ENCODE measurements at regions not wholly inside any gene's neighbourhood (a gene's known extent, or its start where the extent isn't known, plus 50 kb on each side); places are given as distances from the start of the nearest gene placed in this dataset.

- Mint-ChIP-seq H3K4me3 (no peak overlapping the region), H3K4me1 (ENCODE audit: low read depth) (no peaks in the 10 kb centered on the region), H3K36me3 (ENCODE audit: low read depth) (no peaks in the 10 kb centered on the region), H3K27ac (no peak overlapping the region), H3K9me3 (peaks cover 8% of the 10 kb centered on the region), H3K27me3 (no peaks in the 10 kb centered on the region)
These were observed 205.8 kb upstream of the LYPLAL1 start for GRCh38 chr1:218967836-218968235.

GRCh38 chr1:218969006-218969405, 204.7 kb upstream of the LYPLAL1 start:
- no peak overlapping the region for H3K27ac Mint-ChIP-seq
- H3K4me1 Mint-ChIP-seq (ENCODE audit: low read depth): no peaks in the 10 kb centered on the region
- peaks cover 8% of the 10 kb centered on the region for H3K9me3 Mint-ChIP-seq
- H3K4me3 Mint-ChIP-seq: no peak overlapping the region
- H3K27me3 Mint-ChIP-seq: no peaks in the 10 kb centered on the region
- no peaks in the 10 kb centered on the region for H3K36me3 Mint-ChIP-seq (ENCODE audit: low read depth)

GRCh38 chr1:218970397-218970990, 203.2 kb upstream of the LYPLAL1 start:
- Mint-ChIP-seq H3K4me1 (ENCODE audit: low read depth) (no peaks in the 10 kb centered on the region), H3K27ac (no peak overlapping the region), H3K4me3 (no peak overlapping the region), H3K36me3 (ENCODE audit: low read depth) (no peaks in the 10 kb centered on the region), H3K27me3 (no peaks in the 10 kb centered on the region), H3K9me3 (peaks cover 8% of the 10 kb centered on the region)

GRCh38 chr1:218971156-218971555, 202.5 kb upstream of the LYPLAL1 start:
- H3K9me3 Mint-ChIP-seq: peaks cover 8% of the 10 kb centered on the region
- H3K27ac Mint-ChIP-seq: no peak overlapping the region
- H3K4me3 Mint-ChIP-seq: no peak overlapping the region
- H3K27me3 Mint-ChIP-seq: no peaks in the 10 kb centered on the region
- H3K36me3 Mint-ChIP-seq (ENCODE audit: low read depth): no peaks in the 10 kb centered on the region
- H3K4me1 Mint-ChIP-seq (ENCODE audit: low read depth): no peaks in the 10 kb centered on the region

GRCh38 chr1:218980881-218981280, 192.8 kb upstream of the LYPLAL1 start:
- Mint-ChIP-seq H3K27me3 (no peaks in the 10 kb centered on the region), H3K9me3 (no peaks in the 10 kb centered on the region), H3K4me1 (ENCODE audit: low read depth) (no peaks in the 10 kb centered on the region), H3K27ac (no peak overlapping the region), H3K36me3 (ENCODE audit: low read depth) (no peaks in the 10 kb centered on the region), H3K4me3 (no peak overlapping the region)

- H3K36me3 Mint-ChIP-seq (ENCODE audit: low read depth): no peaks in the 10 kb centered on the region
- H3K27me3 Mint-ChIP-seq: no peaks in the 10 kb centered on the region
- no peaks in the 10 kb centered on the region for H3K4me1 Mint-ChIP-seq (ENCODE audit: low read depth)
- H3K27ac Mint-ChIP-seq: no peak overlapping the region
- H3K9me3 Mint-ChIP-seq: no peaks in the 10 kb centered on the region
- H3K4me3 Mint-ChIP-seq: no peak overlapping the region
These were observed 191.2 kb upstream of the LYPLAL1 start for GRCh38 chr1:218982482-218982881.

GRCh38 chr1:218983433-218983832, 190.2 kb upstream of the LYPLAL1 start:
- Mint-ChIP-seq H3K36me3 (ENCODE audit: low read depth) (no peaks in the 10 kb centered on the region), H3K4me1 (ENCODE audit: low read depth) (no peaks in the 10 kb centered on the region), H3K27me3 (no peaks in the 10 kb centered on the region), H3K27ac (no peak overlapping the region), H3K4me3 (no peak overlapping the region), H3K9me3 (no peaks in the 10 kb centered on the region)

GRCh38 chr1:218983848-218984247, 189.8 kb upstream of the LYPLAL1 start:
- Mint-ChIP-seq H3K9me3 (no peaks in the 10 kb centered on the region), H3K27me3 (no peaks in the 10 kb centered on the region), H3K4me1 (ENCODE audit: low read depth) (no peaks in the 10 kb centered on the region), H3K27ac (no peak overlapping the region), H3K4me3 (no peak overlapping the region), H3K36me3 (ENCODE audit: low read depth) (no peaks in the 10 kb centered on the region)

GRCh38 chr1:218985424-218985984, 188.2 kb upstream of the LYPLAL1 start:
- no peaks in the 10 kb centered on the region for H3K4me1 Mint-ChIP-seq (ENCODE audit: low read depth)
- H3K4me3 Mint-ChIP-seq: no peak overlapping the region
- H3K36me3 Mint-ChIP-seq (ENCODE audit: low read depth): no peaks in the 10 kb centered on the region
- H3K27ac Mint-ChIP-seq: no peak overlapping the region
- H3K27me3 Mint-ChIP-seq: no peaks in the 10 kb centered on the region
- H3K9me3 Mint-ChIP-seq: no peaks in the 10 kb centered on the region

- no peaks in the 10 kb centered on the region for H3K4me1 Mint-ChIP-seq (ENCODE audit: low read depth)
- no peaks in the 10 kb centered on the region for H3K27me3 Mint-ChIP-seq
- H3K9me3 Mint-ChIP-seq: no peaks in the 10 kb centered on the region
- no peaks in the 10 kb centered on the region for H3K36me3 Mint-ChIP-seq (ENCODE audit: low read depth)
- no peak overlapping the region for H3K4me3 Mint-ChIP-seq
- H3K27ac Mint-ChIP-seq: no peak overlapping the region
These were observed 186.9 kb upstream of the LYPLAL1 start for GRCh38 chr1:218986816-218987215.

- Mint-ChIP-seq H3K36me3 (ENCODE audit: low read depth) (no peaks in the 10 kb centered on the region), H3K27me3 (no peaks in the 10 kb centered on the region), H3K4me1 (ENCODE audit: low read depth) (no peaks in the 10 kb centered on the region), H3K4me3 (no peak overlapping the region), H3K9me3 (no peaks in the 10 kb centered on the region), H3K27ac (no peak overlapping the region)
These were observed 183.7 kb upstream of the LYPLAL1 start for GRCh38 chr1:218990019-218990418.

- Mint-ChIP-seq H3K4me3 (no peak overlapping the region), H3K9me3 (no peaks in the 10 kb centered on the region), H3K36me3 (ENCODE audit: low read depth) (no peaks in the 10 kb centered on the region), H3K4me1 (ENCODE audit: low read depth) (no peaks in the 10 kb centered on the region), H3K27ac (no peak overlapping the region), H3K27me3 (no peaks in the 10 kb centered on the region)
These were observed 182.6 kb upstream of the LYPLAL1 start for GRCh38 chr1:218991089-218991488.

GRCh38 chr1:218994615-218995014, 179.1 kb upstream of the LYPLAL1 start:
- no peak overlapping the region for H3K4me3 Mint-ChIP-seq
- H3K9me3 Mint-ChIP-seq: no peaks in the 10 kb centered on the region
- H3K4me1 Mint-ChIP-seq (ENCODE audit: low read depth): no peaks in the 10 kb centered on the region
- no peaks in the 10 kb centered on the region for H3K36me3 Mint-ChIP-seq (ENCODE audit: low read depth)
- H3K27me3 Mint-ChIP-seq: no peaks in the 10 kb centered on the region
- H3K27ac Mint-ChIP-seq: no peak overlapping the region

- no peaks in the 10 kb centered on the region for H3K27me3 Mint-ChIP-seq
- no peaks in the 10 kb centered on the region for H3K36me3 Mint-ChIP-seq (ENCODE audit: low read depth)
- no peak overlapping the region for H3K27ac Mint-ChIP-seq
- H3K4me3 Mint-ChIP-seq: no peak overlapping the region
- H3K9me3 Mint-ChIP-seq: no peaks in the 10 kb centered on the region
- H3K4me1 Mint-ChIP-seq (ENCODE audit: low read depth): no peaks in the 10 kb centered on the region
These were observed 178.5 kb upstream of the LYPLAL1 start for GRCh38 chr1:218995091-218995665.

- Mint-ChIP-seq H3K9me3 (no peaks in the 10 kb centered on the region), H3K4me1 (ENCODE audit: low read depth) (no peaks in the 10 kb centered on the region), H3K27me3 (no peaks in the 10 kb centered on the region), H3K36me3 (ENCODE audit: low read depth) (no peaks in the 10 kb centered on the region), H3K4me3 (no peak overlapping the region), H3K27ac (no peak overlapping the region)
These were observed 177.3 kb upstream of the LYPLAL1 start for GRCh38 chr1:218996362-218996761.

- Mint-ChIP-seq H3K27ac (no peak overlapping the region), H3K4me3 (no peak overlapping the region), H3K36me3 (ENCODE audit: low read depth) (no peaks in the 10 kb centered on the region), H3K9me3 (peaks cover 6% of the 10 kb centered on the region), H3K4me1 (ENCODE audit: low read depth) (no peaks in the 10 kb centered on the region), H3K27me3 (no peaks in the 10 kb centered on the region)
These were observed 173.7 kb upstream of the LYPLAL1 start for GRCh38 chr1:219000005-219000404.
